SU-DHL-6 (cell line): ENCODE measurements at regions not wholly inside any gene's neighbourhood (a gene's known extent, or its start where the extent isn't known, plus 50 kb on each side); places are given as distances from the start of the nearest gene placed in this dataset.

Experiments used
- H2AFZ ChIP-seq: fragments of 200-600 bp; sonication (generic); 2 replicates; pipeline ENCODE4 v1.6.1; 2014; ENCODE audit warnings: low read depth, mild to moderate bottlenecking, moderate library complexity, mixed read lengths, antibody characterized with exemption, low read length; ENCODE audit not compliant: severe bottlenecking
- H3F3A ChIP-seq: fragments of 200-600 bp; shearing (Covaris generic); 2 replicates; pipeline ENCODE4 v1.6.0; 2016; ENCODE audit warnings: antibody characterized with exemption, mild to moderate bottlenecking; ENCODE audit not compliant: insufficient read depth
- H3K27ac ChIP-seq: fragments of 200-600 bp; sonication (generic); 2 replicates; pipeline ENCODE4 v1.5.1; 2016; ENCODE audit warnings: low read depth, mild to moderate bottlenecking, low read length, moderate library complexity, mixed read lengths
- H3K27me3 ChIP-seq: fragments of 200-600 bp; sonication (generic), shearing (Covaris generic); 2 replicates; pipeline ENCODE4 v1.6.0; 2014; ENCODE audit warnings: mild to moderate bottlenecking, low read length
- H3K36me3 ChIP-seq: fragments of 200-600 bp; sonication (generic); 2 replicates; pipeline ENCODE4 v1.6.1; 2014; ENCODE audit warnings: mild to moderate bottlenecking, low read length, mixed read lengths
- H3K4me2 ChIP-seq: fragments of 300-600, 200-600 bp; shearing (Covaris generic), sonication (generic); 2 replicates; pipeline ENCODE4 v1.6.0; 2014; ENCODE audit warnings: low read length, low read depth, mild to moderate bottlenecking; ENCODE audit not compliant: poor library complexity, severe bottlenecking
- H3K4me3 ChIP-seq: fragments of 200-600 bp; sonication (generic); 2 replicates; pipeline ENCODE4 v1.5.1; 2014; ENCODE audit warnings: antibody characterized with exemption, low read length, mild to moderate bottlenecking, mixed read lengths; ENCODE audit not compliant: insufficient read depth, poor library complexity, severe bottlenecking
- H3K79me2 ChIP-seq: fragments of 200-600 bp; sonication (generic); 2 replicates; pipeline ENCODE4 v1.6.1; 2014; ENCODE audit warnings: mild to moderate bottlenecking, low read length, moderate library complexity; ENCODE audit not compliant: insufficient read depth
- H3K9ac ChIP-seq: fragments of 200-600 bp; sonication (generic); 2 replicates; pipeline ENCODE4 v1.7.0; 2014; ENCODE audit warnings: mild to moderate bottlenecking, low read length
- H3K9me2 ChIP-seq: fragments of 200-600 bp; sonication (generic); replicated peaks from 2 replicates; pipeline ENCODE4 v1.6.1; 2014; ENCODE audit warnings: low read length; ENCODE audit not compliant: insufficient read depth
- H3K9me3 ChIP-seq: fragments of 200-600 bp; sonication (generic); 2 replicates; pipeline ENCODE4 v1.6.1; 2014; ENCODE audit warnings: low read length, mixed read lengths; ENCODE audit not compliant: insufficient read depth
- H4K20me1 ChIP-seq: fragments of 200-600 bp; sonication (generic); 2 replicates; pipeline ENCODE4 v1.6.1; 2014; ENCODE audit warnings: low read depth, mild to moderate bottlenecking, antibody characterized with exemption, low read length, moderate library complexity, mixed read lengths
- EZH2phosphoT487 ChIP-seq: fragments of 200-600 bp; sonication (generic), shearing (Covaris generic); conservative IDR thresholded peaks from 2 replicates; pipeline ENCODE4 v1.6.1; 2018; ENCODE audit warnings: mild to moderate bottlenecking, antibody characterized with exemption, low read length, moderate library complexity, mixed read lengths
- TF ChIP-seq, protein P1 (sequence below): fragments of 200-600 bp; sonication (generic); IDR thresholded peaks from one replicate; pipeline ENCODE4 v1.5.1; 2017; ENCODE audit warnings: antibody characterized with exemption, mild to moderate bottlenecking, low read length, moderate library complexity; ENCODE audit not compliant: insufficient read depth, poor library complexity, severe bottlenecking

DNA sequence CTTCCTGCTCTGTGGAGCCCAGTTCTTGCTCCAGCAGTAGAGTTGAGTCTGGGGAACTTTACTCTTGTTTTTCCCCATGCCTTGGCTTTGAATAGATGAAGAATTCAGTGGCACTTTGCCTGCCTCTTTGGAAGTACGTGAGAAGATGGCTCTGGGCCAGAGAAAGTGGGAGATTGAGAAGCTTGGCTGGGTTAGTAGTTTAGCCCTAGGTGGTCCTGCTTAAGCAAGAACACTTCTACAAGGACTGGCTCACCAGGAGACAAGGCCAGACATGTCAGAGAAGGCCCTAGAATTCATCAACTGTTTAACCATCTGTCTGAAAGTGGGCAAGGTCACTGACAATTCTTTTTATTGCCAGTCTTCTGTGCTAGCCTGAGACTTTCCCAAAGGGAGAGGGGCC is 410.3 kb downstream of the TYW1 start:
- Histone ChIP-seq H3F3A (no peaks in the 10 kb centered on the region), H3K27me3 (no peaks in the 10 kb centered on the region), H3K9me2 (no peaks in the 10 kb centered on the region), H3K4me3 (no peak overlapping the region), H4K20me1 (no peaks in the 10 kb centered on the region), H3K79me2 (no peaks in the 10 kb centered on the region), H3K36me3 (no peaks in the 10 kb centered on the region), H3K9me3 (no peaks in the 10 kb centered on the region), H3K27ac (no peak overlapping the region), H2AFZ (no peak overlapping the region), H3K9ac (no peak overlapping the region), H3K4me2 (no peak overlapping the region)
- TF ChIP-seq EZH2phosphoT487 = no peak
- TF ChIP-seq, protein P1, sequence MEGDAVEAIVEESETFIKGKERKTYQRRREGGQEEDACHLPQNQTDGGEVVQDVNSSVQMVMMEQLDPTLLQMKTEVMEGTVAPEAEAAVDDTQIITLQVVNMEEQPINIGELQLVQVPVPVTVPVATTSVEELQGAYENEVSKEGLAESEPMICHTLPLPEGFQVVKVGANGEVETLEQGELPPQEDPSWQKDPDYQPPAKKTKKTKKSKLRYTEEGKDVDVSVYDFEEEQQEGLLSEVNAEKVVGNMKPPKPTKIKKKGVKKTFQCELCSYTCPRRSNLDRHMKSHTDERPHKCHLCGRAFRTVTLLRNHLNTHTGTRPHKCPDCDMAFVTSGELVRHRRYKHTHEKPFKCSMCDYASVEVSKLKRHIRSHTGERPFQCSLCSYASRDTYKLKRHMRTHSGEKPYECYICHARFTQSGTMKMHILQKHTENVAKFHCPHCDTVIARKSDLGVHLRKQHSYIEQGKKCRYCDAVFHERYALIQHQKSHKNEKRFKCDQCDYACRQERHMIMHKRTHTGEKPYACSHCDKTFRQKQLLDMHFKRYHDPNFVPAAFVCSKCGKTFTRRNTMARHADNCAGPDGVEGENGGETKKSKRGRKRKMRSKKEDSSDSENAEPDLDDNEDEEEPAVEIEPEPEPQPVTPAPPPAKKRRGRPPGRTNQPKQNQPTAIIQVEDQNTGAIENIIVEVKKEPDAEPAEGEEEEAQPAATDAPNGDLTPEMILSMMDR = no peak

DNA sequence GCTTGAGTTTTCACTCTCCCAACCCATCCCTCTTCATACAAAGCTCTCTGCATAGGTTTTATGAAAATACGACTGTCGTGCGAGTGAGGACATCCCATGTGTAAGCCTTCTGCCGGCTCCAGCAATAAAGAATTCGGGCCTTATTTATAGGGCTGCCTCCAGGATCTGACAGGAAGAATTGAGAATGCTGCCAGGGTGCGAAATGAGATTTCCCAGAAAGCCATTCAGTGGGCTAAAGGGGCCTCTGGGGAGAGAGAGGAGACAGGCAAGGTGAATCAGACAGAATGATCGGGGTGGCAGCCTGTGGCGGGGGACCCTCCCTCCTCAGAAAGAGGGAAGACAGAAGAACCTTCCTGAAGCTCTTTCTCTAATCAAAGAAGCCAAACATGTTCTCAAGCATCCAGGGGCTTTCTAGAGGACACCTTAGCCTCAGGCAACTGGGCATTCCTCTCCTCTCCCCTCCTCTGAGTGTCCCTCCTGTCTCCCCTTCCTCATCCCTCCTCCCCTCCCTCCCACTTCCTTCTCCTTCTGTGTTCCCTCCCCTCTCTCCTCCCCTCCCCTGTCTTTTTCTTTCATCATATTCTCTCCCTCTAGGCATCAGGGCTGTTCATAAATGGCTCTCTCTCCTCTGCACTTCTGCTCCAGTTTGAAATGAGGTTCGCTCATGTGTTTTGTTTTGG is 410.9 kb downstream of the TYW1 start:
- Histone ChIP-seq H3K79me2 (no peaks in the 10 kb centered on the region), H2AFZ (no peak overlapping the region), H3K9me2 (no peaks in the 10 kb centered on the region), H3K4me3 (no peak overlapping the region), H4K20me1 (no peaks in the 10 kb centered on the region), H3F3A (no peaks in the 10 kb centered on the region), H3K27me3 (no peaks in the 10 kb centered on the region), H3K9ac (no peak overlapping the region), H3K4me2 (no peak overlapping the region), H3K27ac (no peak overlapping the region), H3K36me3 (no peaks in the 10 kb centered on the region), H3K9me3 (no peaks in the 10 kb centered on the region)
- no peak for TF ChIP-seq EZH2phosphoT487
- TF ChIP-seq, protein P1 = no peak

DNA sequence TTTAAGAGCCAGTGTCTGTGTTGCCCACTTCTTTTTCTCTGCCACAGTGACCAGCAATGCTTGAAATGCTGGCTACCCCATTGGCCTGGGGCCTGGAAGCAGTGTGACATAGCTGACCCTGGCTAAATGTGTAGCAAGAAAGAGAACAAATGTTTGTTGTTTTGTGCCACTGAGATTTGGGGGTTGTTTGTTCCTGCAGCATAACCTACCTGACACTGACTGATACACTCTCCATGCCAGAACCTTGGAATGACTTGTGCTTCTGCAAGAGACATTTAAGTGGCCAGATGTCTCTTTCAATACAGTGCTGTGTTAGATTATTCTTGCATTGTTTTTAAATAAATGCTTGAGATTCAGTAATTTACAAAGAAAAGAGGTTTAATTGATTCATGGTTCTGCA is 411.5 kb downstream of the TYW1 start:
- Histone ChIP-seq H3K36me3 (no peaks in the 10 kb centered on the region), H3K9me3 (no peaks in the 10 kb centered on the region), H3K9me2 (no peaks in the 10 kb centered on the region), H3K4me2 (no peak overlapping the region), H3F3A (no peaks in the 10 kb centered on the region), H3K27ac (no peak overlapping the region), H3K27me3 (no peaks in the 10 kb centered on the region), H3K9ac (no peak overlapping the region), H4K20me1 (no peaks in the 10 kb centered on the region), H3K4me3 (no peak overlapping the region), H3K79me2 (no peaks in the 10 kb centered on the region), H2AFZ (no peak overlapping the region)
- TF ChIP-seq, protein P1 = no peak
- no peak for TF ChIP-seq EZH2phosphoT487
